Neural cell (in vitro differentiated cells): ENCODE measurements at regions not wholly inside any gene's neighbourhood (a gene's known extent, or its start where the extent isn't known, plus 50 kb on each side); places are given as distances from the start of the nearest gene placed in this dataset.

Source experiments
- CTCF ChIP-seq: fragments of 450-650 bp; IDR thresholded peaks from 2 replicates; pipeline ENCODE4 v1.5.1; 2014; ENCODE audit warnings: antibody characterized with exemption, mild to moderate bottlenecking, moderate library complexity; ENCODE audit not compliant: poor library complexity, severe bottlenecking
- EP300 ChIP-seq: fragments of 450-650 bp; conservative IDR thresholded peaks from 2 replicates; pipeline ENCODE4 v1.6.1; 2014; ENCODE audit warnings: antibody characterized with exemption, mild to moderate bottlenecking, moderate library complexity; ENCODE audit not compliant: poor library complexity, severe bottlenecking
- EZH2 ChIP-seq: fragments of 200-600, 300-800 bp; shearing (Covaris generic), sonication (generic); IDR thresholded peaks from 2 replicates; pipeline ENCODE4 v1.6.1; 2014; ENCODE audit warnings: antibody characterized with exemption, low read length, borderline replicate concordance, mild to moderate bottlenecking; ENCODE audit not compliant: insufficient read depth, poor library complexity, severe bottlenecking
- MXI1 ChIP-seq: fragments of 450-650 bp; conservative IDR thresholded peaks from 2 replicates; pipeline ENCODE4 v1.6.1; 2014; ENCODE audit warnings: antibody characterized with exemption, mild to moderate bottlenecking; ENCODE audit not compliant: poor library complexity, severe bottlenecking
- POLR2AphosphoS5 ChIP-seq: IDR thresholded peaks from 2 replicates; pipeline ENCODE4 v1.6.1; 2012
- RAD21 ChIP-seq: fragments of 450-650 bp; conservative IDR thresholded peaks from 2 replicates; pipeline ENCODE4 v1.6.1; 2014; ENCODE audit warnings: antibody characterized with exemption, mild to moderate bottlenecking, moderate library complexity
- REST ChIP-seq: IDR thresholded peaks from 2 replicates; pipeline ENCODE4 v1.6.1; 2012; ENCODE audit warnings: borderline replicate concordance
- SMC3 ChIP-seq: fragments of 450-650 bp; conservative IDR thresholded peaks from 2 replicates; pipeline ENCODE4 v1.6.1; 2014; ENCODE audit warnings: antibody characterized with exemption, mild to moderate bottlenecking, moderate library complexity; ENCODE audit not compliant: poor library complexity
- TAF1 ChIP-seq: IDR thresholded peaks from 2 replicates; pipeline ENCODE4 v1.6.1; 2012; ENCODE audit warnings: low read depth

- no peak for TF ChIP-seq CTCF
- TF ChIP-seq RAD21, result no peak
- TF ChIP-seq EZH2, result no peak
- TF ChIP-seq SMC3, result no peak
- TF ChIP-seq TAF1, result no peak
- no peak for TF ChIP-seq MXI1
- TF ChIP-seq EP300, result no peak
- TF ChIP-seq REST, result no peak
- no peak for TF ChIP-seq POLR2AphosphoS5
These were observed 165.5 kb downstream of the NOC3L start for GRCh38 chr10:94197241-94197640.
